ENCODE measurements at regions not wholly inside any gene's neighbourhood (a gene's known extent, or its start where the extent isn't known, plus 50 kb on each side); places are given as distances from the start of the nearest gene placed in this dataset.

GRCh38 chr4:35982318-35982717, 262.0 kb downstream of the ARAP2 start:
- Histone ChIP-seq H3K27me3 (ENCODE audit: control insufficient read depth, insufficient read depth, low read length) (no peaks in the 10 kb centered on the region), H3K79me2 (ENCODE audit: control insufficient read depth, insufficient read depth, low read length) (no peaks in the 10 kb centered on the region), H4K20me1 (ENCODE audit: control insufficient read depth, extremely low read depth, insufficient read depth, low read length) (no peaks in the 10 kb centered on the region), H3K27ac (ENCODE audit: insufficient read depth, low read length) (no peak overlapping the region), H3K4me1 (ENCODE audit: control insufficient read depth, extremely low read depth, insufficient read depth, low read length) (no peaks in the 10 kb centered on the region), H2AFZ (ENCODE audit: low read length) (no peak overlapping the region), H3K9me3 (ENCODE audit: control insufficient read depth, insufficient read depth, low read depth, low read length) (no peaks in the 10 kb centered on the region), H3K36me3 (ENCODE audit: control insufficient read depth, insufficient read depth, low read length) (no peaks in the 10 kb centered on the region), H3K9ac (ENCODE audit: insufficient read depth, low read length) (no peak overlapping the region), H3K4me2 (ENCODE audit: extremely low read depth, insufficient read depth, low read length) (no peak overlapping the region), H3K4me3 (replicated peaks in 1 of 4; ENCODE audit: control extremely low read depth in 1 of 4, insufficient read depth in 1 of 4, low read depth in 3 of 4, low read length in 4 of 4) (no peak overlapping the region)
- no peak for DNase-seq (ENCODE audit: low read depth in 2 of 2)
- no peak for TF ChIP-seq CTCF (conservative IDR thresholded peaks at IDR 0.05 in 1 of 2, IDR thresholded peaks at IDR 0.05 in 1 of 2; ENCODE audit: low read depth in 1 of 2, low read length in 2 of 2)
- no peak for TF ChIP-seq EZH2 (IDR thresholded peaks at IDR 0.05; ENCODE audit: low read length, missing control alignments)

- Histone ChIP-seq H3K9ac (ENCODE audit: insufficient read depth, low read length) (no peak overlapping the region), H2AFZ (ENCODE audit: low read length) (no peak overlapping the region)
- TF ChIP-seq EZH2 (IDR thresholded peaks at IDR 0.05; ENCODE audit: low read length, missing control alignments) (no peak), CTCF (conservative IDR thresholded peaks at IDR 0.05 in 1 of 2, IDR thresholded peaks at IDR 0.05 in 1 of 2; ENCODE audit: low read depth in 1 of 2, low read length in 2 of 2) (no peak)
Measured at GRCh38 chr4:35986537-35986936, 257.8 kb downstream of the ARAP2 start.

GRCh38 chr4:35993606-35994005, 250.7 kb downstream of the ARAP2 start:
- H3K9me3 ChIP-seq (ENCODE audit: control insufficient read depth, insufficient read depth, low read depth, low read length), result no peaks in the 10 kb centered on the region
- H3K27me3 ChIP-seq (ENCODE audit: control insufficient read depth, insufficient read depth, low read length), result no peaks in the 10 kb centered on the region
- no peaks in the 10 kb centered on the region for H3K36me3 ChIP-seq (ENCODE audit: control insufficient read depth, insufficient read depth, low read length)
- no peak overlapping the region for H3K4me2 ChIP-seq (ENCODE audit: extremely low read depth, insufficient read depth, low read length)
- no peak overlapping the region for H3K27ac ChIP-seq (ENCODE audit: insufficient read depth, low read length)
- DNase-seq (ENCODE audit: low read depth in 2 of 2), result no peak
- no peaks in the 10 kb centered on the region for H4K20me1 ChIP-seq (ENCODE audit: control insufficient read depth, extremely low read depth, insufficient read depth, low read length)
- no peak overlapping the region for H3K9ac ChIP-seq (ENCODE audit: insufficient read depth, low read length)
- no peak for TF ChIP-seq CTCF (conservative IDR thresholded peaks at IDR 0.05 in 1 of 2, IDR thresholded peaks at IDR 0.05 in 1 of 2; ENCODE audit: low read depth in 1 of 2, low read length in 2 of 2)
- no peak for TF ChIP-seq EZH2 (IDR thresholded peaks at IDR 0.05; ENCODE audit: low read length, missing control alignments)
- no peak overlapping the region for H2AFZ ChIP-seq (ENCODE audit: low read length)
- H3K4me1 ChIP-seq (ENCODE audit: control insufficient read depth, extremely low read depth, insufficient read depth, low read length), result no peaks in the 10 kb centered on the region
- no peak overlapping the region for H3K4me3 ChIP-seq (replicated peaks in 1 of 4; ENCODE audit: control extremely low read depth in 1 of 4, insufficient read depth in 1 of 4, low read depth in 3 of 4, low read length in 4 of 4)
- H3K79me2 ChIP-seq (ENCODE audit: control insufficient read depth, insufficient read depth, low read length), result no peaks in the 10 kb centered on the region

More at GRCh38 chr4:35986537-35986936, 257.8 kb downstream of the ARAP2 start:
- Histone ChIP-seq H3K27ac (ENCODE audit: insufficient read depth, low read length) (no peak overlapping the region), H3K9me3 (ENCODE audit: control insufficient read depth, insufficient read depth, low read depth, low read length) (no peaks in the 10 kb centered on the region), H3K27me3 (ENCODE audit: control insufficient read depth, insufficient read depth, low read length) (no peaks in the 10 kb centered on the region), H3K4me1 (ENCODE audit: control insufficient read depth, extremely low read depth, insufficient read depth, low read length) (no peaks in the 10 kb centered on the region), H3K79me2 (ENCODE audit: control insufficient read depth, insufficient read depth, low read length) (no peaks in the 10 kb centered on the region), H4K20me1 (ENCODE audit: control insufficient read depth, extremely low read depth, insufficient read depth, low read length) (no peaks in the 10 kb centered on the region), H3K36me3 (ENCODE audit: control insufficient read depth, insufficient read depth, low read length) (no peaks in the 10 kb centered on the region), H3K4me2 (ENCODE audit: extremely low read depth, insufficient read depth, low read length) (no peak overlapping the region), H3K4me3 (replicated peaks in 1 of 4; ENCODE audit: control extremely low read depth in 1 of 4, insufficient read depth in 1 of 4, low read depth in 3 of 4, low read length in 4 of 4) (no peak overlapping the region)
- DNase-seq (ENCODE audit: low read depth in 2 of 2), result no peak

Data from fibroblast of lung (primary cell).